ENCODE measurements at regions not wholly inside any gene's neighbourhood (a gene's known extent, or its start where the extent isn't known, plus 50 kb on each side); places are given as distances from the start of the nearest gene placed in this dataset.

DNA sequence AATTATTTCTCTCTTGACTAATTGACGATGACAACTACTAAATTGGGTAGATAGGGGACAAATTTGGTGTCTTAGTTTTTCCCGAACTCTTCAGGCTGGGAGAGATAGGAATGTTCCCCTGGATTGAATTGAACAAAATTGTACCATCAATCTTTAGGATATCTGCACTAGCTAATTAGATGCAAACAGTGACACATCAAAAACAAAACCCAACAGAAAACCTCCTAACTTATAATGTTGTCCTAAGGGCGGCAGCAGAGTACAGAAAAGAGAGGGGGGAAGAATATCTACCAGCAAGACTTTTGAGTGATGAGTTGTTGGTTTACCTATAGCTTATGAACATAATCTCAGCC lies 342.9 kb downstream of the INSIG2 start:
- no peak for TF ChIP-seq POLR2AphosphoS2 (conservative IDR thresholded peaks at IDR 0.05; ENCODE audit: low read length)
- TF ChIP-seq CEBPB (IDR thresholded peaks at IDR 0.05): no peak
- TF ChIP-seq, protein P1, sequence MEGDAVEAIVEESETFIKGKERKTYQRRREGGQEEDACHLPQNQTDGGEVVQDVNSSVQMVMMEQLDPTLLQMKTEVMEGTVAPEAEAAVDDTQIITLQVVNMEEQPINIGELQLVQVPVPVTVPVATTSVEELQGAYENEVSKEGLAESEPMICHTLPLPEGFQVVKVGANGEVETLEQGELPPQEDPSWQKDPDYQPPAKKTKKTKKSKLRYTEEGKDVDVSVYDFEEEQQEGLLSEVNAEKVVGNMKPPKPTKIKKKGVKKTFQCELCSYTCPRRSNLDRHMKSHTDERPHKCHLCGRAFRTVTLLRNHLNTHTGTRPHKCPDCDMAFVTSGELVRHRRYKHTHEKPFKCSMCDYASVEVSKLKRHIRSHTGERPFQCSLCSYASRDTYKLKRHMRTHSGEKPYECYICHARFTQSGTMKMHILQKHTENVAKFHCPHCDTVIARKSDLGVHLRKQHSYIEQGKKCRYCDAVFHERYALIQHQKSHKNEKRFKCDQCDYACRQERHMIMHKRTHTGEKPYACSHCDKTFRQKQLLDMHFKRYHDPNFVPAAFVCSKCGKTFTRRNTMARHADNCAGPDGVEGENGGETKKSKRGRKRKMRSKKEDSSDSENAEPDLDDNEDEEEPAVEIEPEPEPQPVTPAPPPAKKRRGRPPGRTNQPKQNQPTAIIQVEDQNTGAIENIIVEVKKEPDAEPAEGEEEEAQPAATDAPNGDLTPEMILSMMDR (IDR thresholded peaks at IDR 0.05): peak; percentile 13; the same call in 1 of the 3 replicates
- no peak for TF ChIP-seq KDM1A (IDR thresholded peaks at IDR 0.05; ENCODE audit: low read depth)
- TF ChIP-seq TFCP2L1 (CRISPR knock-in tag; IDR thresholded peaks at IDR 0.05): no peak
- TF ChIP-seq RAD21 (conservative IDR thresholded peaks at IDR 0.05 in 1 of 2, IDR thresholded peaks at IDR 0.05 in 1 of 2): 0 out of 5 replicates have a peak, but pooled peaks of 1 of the 2 experiments have one; percentile 28
- TF ChIP-seq, protein P2, sequence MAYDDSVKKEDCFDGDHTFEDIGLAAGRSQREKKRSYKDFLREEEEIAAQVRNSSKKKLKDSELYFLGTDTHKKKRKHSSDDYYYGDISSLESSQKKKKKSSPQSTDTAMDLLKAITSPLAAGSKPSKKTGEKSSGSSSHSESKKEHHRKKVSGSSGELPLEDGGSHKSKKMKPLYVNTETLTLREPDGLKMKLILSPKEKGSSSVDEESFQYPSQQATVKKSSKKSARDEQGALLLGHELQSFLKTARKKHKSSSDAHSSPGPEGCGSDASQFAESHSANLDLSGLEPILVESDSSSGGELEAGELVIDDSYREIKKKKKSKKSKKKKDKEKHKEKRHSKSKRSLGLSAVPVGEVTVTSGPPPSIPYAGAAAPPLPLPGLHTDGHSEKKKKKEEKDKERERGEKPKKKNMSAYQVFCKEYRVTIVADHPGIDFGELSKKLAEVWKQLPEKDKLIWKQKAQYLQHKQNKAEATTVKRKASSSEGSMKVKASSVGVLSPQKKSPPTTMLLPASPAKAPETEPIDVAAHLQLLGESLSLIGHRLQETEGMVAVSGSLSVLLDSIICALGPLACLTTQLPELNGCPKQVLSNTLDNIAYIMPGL (CRISPR knock-in tag; IDR thresholded peaks at IDR 0.05; ENCODE audit: borderline replicate concordance): no peak
- no peak for TF ChIP-seq HOXB13 (CRISPR knock-in tag; IDR thresholded peaks at IDR 0.05; ENCODE audit: low read depth)
- no peak for TF ChIP-seq JUN (IDR thresholded peaks at IDR 0.05)
